CD4-positive, alpha-beta T cell treated with Interleukin-4 for 4 hours (primary cell): ENCODE measurements at regions not wholly inside any gene's neighbourhood (a gene's known extent, or its start where the extent isn't known, plus 50 kb on each side); places are given as distances from the start of the nearest gene placed in this dataset.

Source experiments
- DNase-seq: peaks from one replicate; pipeline ENCODE4 v3.0.0-alpha.2; 2020

GRCh38 chr6:1516742-1517520 is 92.8 kb upstream of the FOXC1 start:
- DNase-seq: no peak

DNA sequence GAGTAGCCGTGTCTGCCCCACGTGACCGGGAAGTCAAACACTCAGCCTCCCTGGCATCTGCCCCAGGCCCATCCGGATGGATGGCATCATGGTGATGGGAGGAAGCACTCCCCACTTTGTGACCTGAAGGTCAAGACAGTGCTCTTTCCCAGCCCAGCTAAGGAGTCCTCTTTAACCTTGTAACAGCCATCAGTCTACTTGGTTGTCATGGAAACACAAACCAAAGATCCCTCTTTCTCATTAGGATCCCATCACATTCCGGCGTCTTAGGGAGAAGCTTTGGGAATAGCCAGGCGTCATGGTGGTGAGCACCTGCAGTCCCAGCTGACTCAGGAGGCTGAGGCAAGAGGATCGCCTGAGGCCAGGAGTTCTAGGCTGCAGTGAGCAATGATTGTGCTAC is 90.9 kb upstream of the FOXC1 start:
- DNase-seq: no peak

DNA sequence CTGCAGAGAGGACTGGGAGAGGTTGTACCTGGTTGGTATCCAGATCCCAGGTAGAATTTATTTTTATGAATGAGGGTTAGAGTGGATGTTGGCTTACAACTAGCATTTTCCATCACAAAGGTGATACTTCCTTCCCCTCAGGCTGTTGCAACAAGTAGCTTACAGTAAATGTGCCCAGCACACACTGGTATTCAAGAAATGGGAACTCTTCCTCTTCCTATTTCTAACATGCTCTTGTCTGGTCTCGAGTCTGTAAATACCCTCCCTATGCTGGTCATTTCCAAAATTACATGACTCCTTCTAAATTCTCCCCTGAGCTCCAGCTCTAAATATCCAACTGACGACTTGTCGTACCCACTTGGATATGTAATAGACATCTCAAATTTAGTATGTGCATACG is 90.1 kb upstream of the FOXC1 start:
- DNase-seq: no peak

DNA sequence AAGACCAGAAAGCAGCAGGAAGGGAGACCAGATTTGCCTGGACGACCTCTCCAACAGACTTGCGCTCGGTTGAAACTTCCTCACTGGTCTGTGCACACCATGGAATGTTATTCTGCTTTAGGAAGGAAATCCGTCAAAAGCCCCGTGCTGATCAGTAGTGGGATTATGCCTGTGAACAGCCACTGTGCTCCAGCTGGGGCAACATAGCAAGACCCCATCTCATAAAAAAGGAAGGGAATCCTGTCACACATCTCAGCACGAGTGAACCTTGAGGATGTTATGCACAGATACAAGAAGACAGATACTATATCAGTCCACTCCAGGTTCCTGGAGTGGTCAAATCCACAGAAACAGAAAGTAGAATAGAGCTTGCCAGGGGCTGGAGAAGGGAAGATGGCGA is 86.9 kb upstream of the FOXC1 start:
- no peak for DNase-seq

DNA sequence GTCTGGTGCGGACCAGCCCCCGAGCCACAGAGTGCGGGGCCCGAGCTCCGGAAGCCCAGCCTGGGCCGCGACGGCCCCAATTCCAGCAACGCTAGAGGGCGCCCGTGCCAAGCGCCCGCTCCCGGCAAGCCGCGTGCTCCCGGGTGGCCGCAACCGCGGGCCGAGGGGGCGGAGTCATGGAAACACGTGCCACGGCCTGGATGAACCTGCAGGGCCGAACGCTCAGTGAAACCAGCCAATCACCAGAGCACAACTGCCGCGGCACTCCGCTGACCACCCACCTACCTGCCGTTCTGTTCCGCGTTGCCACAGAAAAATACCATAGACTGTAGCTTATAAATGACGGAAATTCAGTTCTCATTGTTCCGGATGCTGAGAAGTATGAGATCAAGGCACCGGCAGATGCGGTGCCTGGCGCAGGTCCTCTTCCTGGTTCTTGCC is 85.7 kb upstream of the FOXC1 start:
- DNase-seq: peak; percentile 65

DNA sequence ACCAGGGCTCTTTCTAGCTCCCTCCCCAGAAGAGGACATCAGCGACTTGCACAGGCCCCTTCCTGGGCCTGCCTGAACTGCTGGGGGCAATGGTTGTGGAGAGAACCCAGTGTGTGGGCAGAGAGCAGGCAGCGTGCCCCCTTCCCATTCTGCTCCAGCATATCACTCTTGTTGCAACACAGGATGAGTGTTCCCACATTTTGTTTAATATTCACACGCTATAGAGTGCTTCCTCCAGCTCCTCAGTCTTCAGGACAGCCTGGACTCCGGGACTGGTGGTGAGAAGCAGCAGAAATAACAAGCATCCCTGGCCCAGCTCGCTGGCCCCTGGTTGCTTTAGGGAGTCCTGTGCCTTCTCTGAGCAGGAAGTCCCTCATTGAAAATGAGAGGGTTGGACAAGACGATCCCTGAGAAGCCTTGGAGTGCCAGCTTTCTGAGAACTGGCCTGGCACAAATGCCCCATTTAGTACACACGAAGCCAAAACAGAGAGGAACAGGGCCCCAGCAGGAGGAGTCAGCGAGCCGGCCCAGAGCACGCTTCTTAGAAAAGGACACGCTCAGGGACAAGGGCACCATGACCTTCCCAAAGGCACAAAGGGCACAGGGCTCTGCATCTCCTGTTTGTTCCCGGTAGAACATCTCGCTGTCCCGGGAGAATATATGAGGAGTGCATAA is 84.2 kb upstream of the FOXC1 start:
- DNase-seq: no peak

GRCh38 chr6:1526398-1527072 is 83.2 kb upstream of the FOXC1 start:
- DNase-seq: no peak

- DNase-seq: peak; percentile 47
Observed at GRCh38 chr6:1527073-1527457, 82.7 kb upstream of the FOXC1 start.

DNA sequence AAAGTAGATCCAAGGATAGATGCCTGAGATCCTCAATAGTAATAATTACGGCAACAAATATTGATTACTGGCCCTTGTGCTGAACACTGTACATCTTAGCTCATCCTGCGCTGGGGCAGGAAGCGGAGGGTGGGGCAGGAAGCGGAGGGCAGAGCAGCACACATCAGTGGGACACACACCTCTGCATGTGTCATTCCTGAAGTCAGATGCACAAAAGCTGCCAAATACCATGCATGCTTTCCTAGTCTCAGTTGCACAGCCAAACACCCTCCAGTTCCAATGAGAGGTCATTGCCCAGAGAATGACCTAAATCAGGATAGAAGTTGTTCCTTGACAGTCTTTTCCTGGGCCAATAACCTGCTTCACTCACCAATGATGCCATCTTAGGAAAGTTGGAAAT is 74.4 kb upstream of the FOXC1 start:
- DNase-seq: peak; percentile 66

DNA sequence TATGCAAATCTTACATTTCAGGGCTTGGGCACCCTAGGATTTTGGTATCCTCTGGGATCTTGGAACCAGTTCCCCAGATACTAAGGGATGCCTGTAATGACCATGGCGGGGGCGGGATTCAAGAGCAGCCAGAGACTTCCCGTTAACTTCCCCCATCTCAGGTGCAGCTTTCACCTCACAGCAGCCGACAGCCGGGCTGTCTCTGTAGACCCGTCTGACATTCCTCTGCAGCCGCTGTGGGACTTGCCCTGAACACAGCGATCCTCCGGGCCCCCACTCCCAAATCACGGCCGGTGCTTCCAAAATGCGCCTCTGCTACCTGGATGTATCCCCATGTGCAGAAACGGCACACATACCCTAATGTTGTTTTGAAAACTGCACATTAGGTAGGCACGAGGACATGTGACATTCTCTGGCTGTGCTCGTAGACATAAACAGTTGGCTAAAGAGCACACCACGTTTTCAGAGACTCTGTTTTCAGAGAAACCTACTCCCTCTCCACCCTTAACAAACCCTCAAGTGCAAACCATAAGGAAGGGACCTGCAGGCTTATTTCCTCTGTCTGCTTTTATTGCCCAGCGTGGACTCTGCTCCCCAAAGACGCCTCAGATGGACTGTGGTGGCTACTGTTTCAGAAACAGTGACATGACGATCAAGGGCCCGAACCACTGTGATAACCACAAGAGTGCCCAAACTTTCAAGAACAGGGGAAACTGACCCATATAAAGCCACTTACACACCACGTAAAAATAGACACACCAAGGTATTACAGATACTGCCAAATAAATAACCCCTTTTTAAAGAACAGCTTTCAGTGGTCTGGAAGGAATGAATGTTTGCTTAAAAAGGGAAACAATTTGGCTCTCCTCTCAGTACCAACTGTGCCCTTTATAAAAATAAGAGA is 72.9 kb upstream of the FOXC1 start:
- no peak for DNase-seq

DNA sequence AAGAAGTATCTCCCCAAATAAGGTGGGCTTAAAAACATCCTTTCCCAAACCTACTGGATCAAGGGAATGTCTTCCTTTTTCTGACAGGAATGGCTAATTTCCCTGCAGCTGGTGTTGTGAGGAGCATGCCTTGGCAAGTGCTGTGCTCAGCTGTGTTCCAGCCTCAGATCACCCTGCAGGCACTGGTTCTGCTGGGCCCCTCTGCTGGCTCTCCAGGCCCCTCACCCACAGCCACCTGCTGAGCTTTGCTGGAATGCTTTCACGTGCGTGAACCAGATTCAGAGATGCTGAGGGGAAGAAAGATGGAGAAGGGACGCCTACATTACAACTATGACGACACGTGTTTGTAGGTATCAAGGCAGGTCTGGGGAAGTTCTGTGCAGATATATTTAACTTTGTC is 71.3 kb upstream of the FOXC1 start:
- no peak for DNase-seq

- DNase-seq: no peak
Observed at GRCh38 chr6:1538810-1539478, 70.8 kb upstream of the FOXC1 start.

DNA sequence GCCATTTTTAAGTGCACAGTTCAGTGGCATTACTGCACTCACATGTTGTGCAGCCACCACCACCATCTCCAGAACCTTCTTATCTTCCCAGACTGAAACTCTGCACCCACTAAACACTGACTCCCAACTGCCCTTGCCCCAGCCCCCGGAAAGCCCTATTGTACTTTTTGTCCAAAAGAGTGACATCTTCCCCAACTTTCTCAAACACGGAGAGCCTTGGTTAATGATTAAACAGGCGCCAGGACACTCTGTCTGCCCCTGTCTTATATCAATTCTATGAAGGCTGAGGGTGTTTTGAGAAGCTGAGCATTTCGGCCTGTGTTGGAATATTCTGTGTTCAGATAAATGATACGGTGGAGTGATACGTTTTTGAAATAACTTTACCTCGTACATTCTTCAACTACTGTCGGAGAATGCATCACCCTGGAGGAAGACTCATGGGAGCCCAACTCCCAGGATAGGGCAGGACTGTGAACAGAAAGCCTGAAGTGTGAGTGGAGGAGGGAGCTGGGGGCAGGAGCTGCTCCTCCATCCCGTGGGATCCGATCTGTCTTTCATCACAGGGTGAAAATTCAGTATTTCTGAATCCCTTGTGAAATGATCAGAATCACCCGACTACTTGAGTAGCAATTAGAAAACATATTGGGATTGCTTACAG is 68.7 kb upstream of the FOXC1 start:
- DNase-seq: no peak

GRCh38 chr6:1542335-1542734 is 67.4 kb upstream of the FOXC1 start:
- no peak for DNase-seq

GRCh38 chr6:1542764-1543163 is 67.0 kb upstream of the FOXC1 start:
- no peak for DNase-seq

DNA sequence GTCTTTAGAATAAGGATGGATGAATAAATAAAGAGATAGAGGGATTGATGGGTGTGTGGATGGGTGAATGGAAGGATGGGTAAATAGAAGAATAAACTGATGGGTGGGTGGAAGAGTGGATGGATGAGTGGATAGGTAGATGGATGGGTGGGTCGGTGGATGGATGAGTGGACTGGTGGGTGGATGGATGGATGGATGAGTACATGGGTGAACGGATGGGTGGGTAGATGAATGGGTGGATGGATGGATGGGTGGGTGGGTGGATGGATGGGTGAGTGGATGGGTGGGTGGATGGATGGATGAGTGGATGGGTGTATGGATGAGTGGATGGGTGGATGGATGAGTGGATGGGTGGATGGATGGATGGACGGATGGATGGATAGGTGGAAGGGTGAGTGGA is 65.7 kb upstream of the FOXC1 start:
- DNase-seq: no peak

DNA sequence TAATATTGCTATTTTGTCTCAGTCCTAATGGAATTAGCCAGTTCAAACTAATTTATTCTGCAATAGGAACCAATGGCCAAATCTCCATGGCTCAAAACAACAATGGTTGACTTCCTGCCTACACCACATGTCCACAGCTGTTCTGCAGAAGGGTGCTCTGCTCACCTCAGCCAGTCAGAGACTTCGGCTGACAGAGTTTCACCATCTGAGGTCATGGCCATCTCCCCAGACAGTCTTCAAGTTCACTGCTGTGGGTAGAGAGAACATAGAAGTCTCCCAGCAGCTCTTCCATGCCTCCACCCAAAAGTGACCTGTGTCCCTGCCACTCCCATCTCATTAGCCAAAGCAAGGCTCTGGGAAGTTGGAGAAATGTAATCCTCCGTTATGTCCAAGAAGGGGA is 65.1 kb upstream of the FOXC1 start:
- no peak for DNase-seq

DNA sequence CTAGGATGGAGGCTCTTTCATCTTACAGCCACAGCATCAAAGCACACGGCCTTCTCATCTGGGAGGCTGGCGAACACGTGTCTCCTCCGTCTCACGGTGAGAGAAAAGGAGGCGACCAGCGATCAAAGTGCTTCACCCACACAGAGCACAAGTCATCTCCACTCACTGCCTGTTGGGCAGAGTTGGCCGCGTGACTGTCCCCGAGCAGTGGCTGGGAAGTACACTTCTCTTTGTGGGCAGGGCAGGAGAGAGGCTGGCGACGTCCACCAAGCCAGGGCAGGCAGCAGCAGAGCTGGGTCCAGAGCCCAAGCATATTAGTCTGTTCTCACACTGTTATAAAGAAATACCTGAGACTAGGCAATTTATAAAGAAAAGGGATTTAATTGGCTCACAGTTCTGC is 64.1 kb upstream of the FOXC1 start:
- DNase-seq: no peak

DNA sequence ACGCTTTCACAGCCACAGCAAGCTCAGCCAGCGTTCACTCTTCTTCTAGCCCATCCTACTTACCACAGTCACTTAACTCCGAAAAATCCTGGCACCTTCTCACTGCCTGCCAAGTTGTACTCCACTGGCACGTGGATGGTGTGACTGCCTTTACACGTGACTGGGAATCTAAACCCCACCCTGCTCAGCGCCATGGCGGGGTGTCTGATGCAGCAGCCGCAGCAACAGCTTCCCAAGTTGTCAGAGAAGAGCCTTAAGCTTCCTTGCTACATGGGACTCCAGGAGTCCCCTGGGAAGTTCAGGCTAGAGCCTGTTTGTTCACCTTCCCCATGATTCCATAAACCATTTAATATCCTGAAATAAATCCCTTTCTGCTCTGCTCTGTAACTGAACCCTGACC is 61.9 kb upstream of the FOXC1 start:
- no peak for DNase-seq

DNA sequence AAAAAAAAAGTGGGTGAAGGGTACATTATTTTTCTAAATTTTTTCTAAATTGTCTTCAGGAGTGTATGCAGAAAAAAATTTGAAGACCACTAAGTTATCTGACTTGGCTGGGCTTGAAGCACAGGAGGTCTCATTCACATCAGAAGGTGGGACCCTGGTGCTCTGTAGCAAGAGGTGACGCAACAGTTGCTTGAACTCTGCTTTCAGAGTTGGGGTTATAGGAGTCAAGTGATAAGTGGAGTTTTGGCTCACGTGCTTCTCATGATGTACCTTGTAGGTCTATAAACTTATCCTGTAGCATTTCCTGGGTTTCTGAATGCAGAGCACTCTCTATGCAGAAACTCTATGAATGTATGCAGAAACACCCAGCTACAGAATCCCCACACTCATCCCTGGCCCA is 58.5 kb upstream of the FOXC1 start:
- no peak for DNase-seq

DNA sequence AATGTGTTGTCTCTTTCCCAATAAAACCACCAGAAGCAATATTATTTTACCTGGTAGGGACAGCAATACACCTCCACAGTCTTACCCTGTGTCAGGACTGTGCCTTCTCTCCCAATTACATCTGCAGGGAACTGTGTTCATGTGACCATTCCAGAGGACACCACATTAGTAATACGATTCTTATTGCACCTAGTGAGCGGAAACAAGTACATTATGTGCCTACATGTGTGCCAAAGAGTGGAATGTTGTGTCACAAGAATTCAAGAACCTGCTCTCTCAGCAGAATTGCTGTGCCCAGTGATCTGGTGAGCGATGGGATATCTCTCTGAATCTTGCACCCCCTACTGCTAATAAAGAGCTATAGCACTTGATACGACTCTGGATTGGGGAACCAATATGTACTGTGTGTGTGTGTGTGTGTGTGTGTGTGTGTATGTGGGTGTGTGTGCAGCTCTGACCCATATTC is 57.4 kb upstream of the FOXC1 start:
- peak; percentile 44 for DNase-seq

- DNase-seq: no peak
Observed at GRCh38 chr6:1553562-1554083, 56.1 kb upstream of the FOXC1 start.
